ENCODE measurements at regions not wholly inside any gene's neighbourhood (a gene's known extent, or its start where the extent isn't known, plus 50 kb on each side); places are given as distances from the start of the nearest gene placed in this dataset.
"Not testable (repeated sequence)": the region's sequence is repeated elsewhere in the genome, so short reads cannot be mapped to it uniquely, and the experiment has no call there.

DNA sequence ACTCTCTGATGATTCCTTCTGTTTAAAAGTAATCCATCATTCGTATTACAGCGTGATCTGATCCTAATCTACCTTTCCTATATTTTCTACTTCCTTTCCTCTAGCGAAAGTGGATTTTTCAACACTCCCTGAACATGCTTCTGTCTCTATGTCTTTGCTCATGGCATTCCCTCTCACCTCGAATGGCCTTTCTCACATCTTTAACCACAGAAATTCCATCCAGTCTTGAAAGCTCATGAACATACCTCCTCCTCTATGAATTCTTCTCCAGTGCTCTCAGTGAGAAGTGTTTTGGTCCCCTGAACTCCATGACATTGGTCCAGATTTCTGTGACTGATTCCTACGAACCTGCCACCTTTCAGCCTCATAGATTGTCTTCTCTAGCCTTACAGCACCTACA, 323.2 kb downstream of the RAD51AP2 start:
- Histone ChIP-seq H3K9me3 (no peaks in the 10 kb centered on the region), H3K27ac (no peak overlapping the region), H3K27me3 (no peaks in the 10 kb centered on the region), H3K4me1 (no peaks in the 10 kb centered on the region), H3K36me3 (no peaks in the 10 kb centered on the region), H3K4me3 (no peak overlapping the region)
- DNase-seq, result no peak
- TF ChIP-seq, protein P1, sequence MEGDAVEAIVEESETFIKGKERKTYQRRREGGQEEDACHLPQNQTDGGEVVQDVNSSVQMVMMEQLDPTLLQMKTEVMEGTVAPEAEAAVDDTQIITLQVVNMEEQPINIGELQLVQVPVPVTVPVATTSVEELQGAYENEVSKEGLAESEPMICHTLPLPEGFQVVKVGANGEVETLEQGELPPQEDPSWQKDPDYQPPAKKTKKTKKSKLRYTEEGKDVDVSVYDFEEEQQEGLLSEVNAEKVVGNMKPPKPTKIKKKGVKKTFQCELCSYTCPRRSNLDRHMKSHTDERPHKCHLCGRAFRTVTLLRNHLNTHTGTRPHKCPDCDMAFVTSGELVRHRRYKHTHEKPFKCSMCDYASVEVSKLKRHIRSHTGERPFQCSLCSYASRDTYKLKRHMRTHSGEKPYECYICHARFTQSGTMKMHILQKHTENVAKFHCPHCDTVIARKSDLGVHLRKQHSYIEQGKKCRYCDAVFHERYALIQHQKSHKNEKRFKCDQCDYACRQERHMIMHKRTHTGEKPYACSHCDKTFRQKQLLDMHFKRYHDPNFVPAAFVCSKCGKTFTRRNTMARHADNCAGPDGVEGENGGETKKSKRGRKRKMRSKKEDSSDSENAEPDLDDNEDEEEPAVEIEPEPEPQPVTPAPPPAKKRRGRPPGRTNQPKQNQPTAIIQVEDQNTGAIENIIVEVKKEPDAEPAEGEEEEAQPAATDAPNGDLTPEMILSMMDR (IDR thresholded peaks at IDR 0.05), result no peak
- TF ChIP-seq POLR2A (IDR thresholded peaks at IDR 0.05), result no peak

DNA sequence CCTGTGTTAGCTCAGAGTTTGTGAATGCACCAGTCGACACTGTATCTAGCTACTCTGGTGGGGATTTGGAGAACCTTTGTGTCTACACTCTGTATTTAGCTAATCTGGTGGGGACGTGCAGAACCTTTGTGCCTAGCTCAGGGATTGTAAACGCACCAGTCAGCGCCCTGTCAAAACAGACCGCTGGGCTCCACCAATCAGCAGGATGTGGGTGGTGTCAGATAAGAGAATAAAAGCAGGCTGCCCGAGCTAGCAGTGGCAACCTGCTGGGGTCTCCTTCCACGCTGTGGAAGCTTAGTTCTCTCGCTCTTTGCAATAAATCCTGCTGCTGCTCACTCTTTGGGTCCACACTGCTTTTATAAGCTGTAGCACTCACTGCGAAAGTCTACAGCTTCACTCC, 324.2 kb downstream of the RAD51AP2 start:
- no peaks in the 10 kb centered on the region for H3K4me1 ChIP-seq
- TF ChIP-seq, protein P1 (IDR thresholded peaks at IDR 0.05), result no peak
- TF ChIP-seq POLR2A (IDR thresholded peaks at IDR 0.05), result no peak
- no peak for DNase-seq

DNA sequence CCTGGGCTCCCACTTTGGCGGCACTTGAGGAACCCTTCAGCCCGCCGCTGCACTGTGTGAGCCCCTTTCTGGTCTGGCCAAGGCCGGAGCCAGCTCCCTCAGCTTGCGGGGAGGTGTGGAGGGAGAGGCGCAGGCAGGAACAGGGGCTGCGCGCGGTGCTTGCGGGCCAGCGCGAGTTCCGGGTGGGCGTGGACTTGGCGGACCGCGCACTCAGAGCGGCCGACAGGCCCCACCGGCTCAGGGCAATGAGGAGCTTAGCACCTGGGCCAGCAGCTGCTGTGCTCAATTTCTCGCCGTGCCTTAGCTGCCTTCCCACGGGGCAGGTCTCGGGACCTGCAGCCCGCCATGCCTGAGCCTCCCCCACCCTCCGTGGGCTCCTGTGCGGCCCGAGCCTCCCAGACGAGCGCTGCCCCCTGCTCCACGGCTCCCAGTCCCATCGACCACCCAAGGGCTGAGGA, 324.8 kb downstream of the RAD51AP2 start:
- DNase-seq, H3K27ac ChIP-seq, H3K27me3 ChIP-seq, H3K4me1 ChIP-seq, H3K36me3 ChIP-seq, H3K9me3 ChIP-seq, H3K4me3 ChIP-seq: not testable (repeated sequence)

More for the DNA sequence above, 324.2 kb downstream of the RAD51AP2 start:
- no peaks in the 10 kb centered on the region for H3K9me3 ChIP-seq
- H3K27ac ChIP-seq, result no peak overlapping the region
- H3K4me3 ChIP-seq, result no peak overlapping the region
- no peaks in the 10 kb centered on the region for H3K36me3 ChIP-seq
- H3K27me3 ChIP-seq, result no peaks in the 10 kb centered on the region

DNA sequence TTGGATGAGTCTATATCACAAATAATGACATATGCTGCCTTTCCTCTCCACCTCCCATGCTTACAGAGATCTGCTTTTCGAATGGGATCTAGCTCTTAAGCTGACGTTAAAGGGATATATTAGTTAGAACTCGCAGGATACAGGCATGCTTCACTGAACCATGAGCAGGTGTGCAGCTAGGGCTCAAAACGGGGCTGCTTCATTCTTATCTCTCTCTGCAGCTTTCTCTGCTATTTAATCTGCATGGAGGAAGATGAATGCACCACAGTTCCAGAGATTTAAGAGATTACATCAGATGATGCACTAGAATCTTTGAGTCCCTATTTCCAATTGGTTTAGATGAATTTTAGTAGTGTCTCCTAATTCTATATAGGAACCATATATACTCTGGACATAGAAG, 327.0 kb downstream of the RAD51AP2 start:
- no peak for DNase-seq
- no peaks in the 10 kb centered on the region for H3K36me3 ChIP-seq
- TF ChIP-seq, protein P1 (IDR thresholded peaks at IDR 0.05), result no peak
- no peak for TF ChIP-seq POLR2A (IDR thresholded peaks at IDR 0.05)
- H3K27me3 ChIP-seq, result no peaks in the 10 kb centered on the region
- H3K27ac ChIP-seq, result no peak overlapping the region
- H3K9me3 ChIP-seq, result no peaks in the 10 kb centered on the region
- H3K4me1 ChIP-seq, result no peaks in the 10 kb centered on the region
- no peak overlapping the region for H3K4me3 ChIP-seq

DNA sequence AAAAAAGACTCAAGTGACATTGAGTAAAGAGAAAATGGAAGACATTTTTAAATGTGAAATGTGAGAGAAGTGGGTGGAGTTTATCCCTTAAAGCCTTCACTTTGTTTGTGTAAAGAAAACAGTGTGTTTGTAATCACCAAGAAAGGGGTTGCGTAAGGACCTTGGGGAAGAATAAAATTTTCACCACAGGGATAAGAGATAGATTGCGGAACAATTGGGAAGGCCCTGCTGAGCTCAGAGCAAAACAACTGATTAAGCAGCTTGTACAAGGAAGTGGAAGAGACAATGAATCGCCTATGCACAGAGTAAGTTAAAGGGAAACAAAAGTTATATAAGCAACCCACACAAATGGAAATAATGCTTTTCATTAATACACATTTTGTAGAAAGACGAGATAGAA, 327.7 kb downstream of the RAD51AP2 start:
- TF ChIP-seq, protein P1 (IDR thresholded peaks at IDR 0.05), result no peak
- TF ChIP-seq POLR2A (IDR thresholded peaks at IDR 0.05), result no peak
- no peak for DNase-seq
- no peaks in the 10 kb centered on the region for H3K36me3 ChIP-seq
- no peaks in the 10 kb centered on the region for H3K4me1 ChIP-seq
- H3K27me3 ChIP-seq, result no peaks in the 10 kb centered on the region
- no peak overlapping the region for H3K4me3 ChIP-seq
- no peaks in the 10 kb centered on the region for H3K9me3 ChIP-seq
- no peak overlapping the region for H3K27ac ChIP-seq

DNA sequence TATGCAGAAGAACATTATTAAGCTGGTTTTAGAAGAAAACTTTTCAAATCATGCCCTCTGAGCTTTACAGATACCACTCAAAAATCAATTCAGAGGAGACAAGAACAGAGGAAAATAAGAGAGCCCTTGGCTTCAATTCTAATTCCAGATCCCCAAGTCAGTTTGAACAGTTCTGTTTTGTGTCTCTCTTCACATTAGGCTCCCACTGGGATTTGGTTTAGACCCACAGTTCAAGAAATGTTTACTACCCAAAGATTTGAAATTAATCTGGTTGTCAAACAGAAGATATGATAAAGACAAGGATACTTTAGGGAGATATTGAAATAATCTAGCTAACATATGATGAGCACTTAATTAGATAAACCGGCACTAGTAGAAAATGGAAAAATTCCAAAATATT, 329.5 kb downstream of the RAD51AP2 start:
- Histone ChIP-seq H3K9me3 (no peaks in the 10 kb centered on the region), H3K36me3 (no peaks in the 10 kb centered on the region), H3K4me1 (no peaks in the 10 kb centered on the region), H3K27me3 (no peaks in the 10 kb centered on the region), H3K4me3 (no peak overlapping the region), H3K27ac (no peak overlapping the region)
- TF ChIP-seq, protein P1 (IDR thresholded peaks at IDR 0.05), result no peak
- no peak for TF ChIP-seq POLR2A (IDR thresholded peaks at IDR 0.05)
- DNase-seq, result no peak
